ENCODE measurements at regions not wholly inside any gene's neighbourhood (a gene's known extent, or its start where the extent isn't known, plus 50 kb on each side); places are given as distances from the start of the nearest gene placed in this dataset.
"Not testable (repeated sequence)": the region's sequence is repeated elsewhere in the genome, so short reads cannot be mapped to it uniquely, and the experiment has no call there.

GRCh38 chr11:15300341-15300740 lies 185.6 kb downstream of the INSC start:
- DNase-seq = no peak

- no peak for DNase-seq
Observed at GRCh38 chr11:15307619-15308024, 192.9 kb downstream of the INSC start.

- no peak for DNase-seq
Observed at GRCh38 chr11:15308840-15309239, 194.1 kb downstream of the INSC start.

GRCh38 chr11:15309296-15309695 lies 194.6 kb downstream of the INSC start:
- DNase-seq = no peak

- DNase-seq = no peak
Observed at GRCh38 chr11:15313862-15314261, 199.1 kb downstream of the INSC start.

- DNase-seq = no peak
Observed at GRCh38 chr11:15318814-15319213, 204.1 kb downstream of the INSC start.

GRCh38 chr11:15326520-15326919 lies 211.8 kb downstream of the INSC start:
- DNase-seq = no peak

GRCh38 chr11:15327786-15328231 lies 213.1 kb downstream of the INSC start:
- DNase-seq = no peak

- DNase-seq = no peak
Observed at GRCh38 chr11:15333407-15333806, 218.7 kb downstream of the INSC start.

GRCh38 chr11:15334766-15335165 lies 220.0 kb downstream of the INSC start:
- no peak for DNase-seq

- DNase-seq = no peak
Observed at GRCh38 chr11:15336021-15336420, 221.3 kb downstream of the INSC start.

GRCh38 chr11:15339302-15339701 lies 224.6 kb downstream of the INSC start:
- DNase-seq = no peak

- no peak for DNase-seq
Observed at GRCh38 chr11:15341587-15341986, 226.9 kb downstream of the INSC start.

- no peak for DNase-seq
Observed at GRCh38 chr11:15342163-15342562, 227.4 kb downstream of the INSC start.

- no peak for DNase-seq
Observed at GRCh38 chr11:15346907-15347306, 232.2 kb downstream of the INSC start.

GRCh38 chr11:15347969-15348734 lies 233.4 kb downstream of the INSC start:
- DNase-seq = no peak

- DNase-seq = no peak
Observed at GRCh38 chr11:15349413-15349812, 234.7 kb downstream of the INSC start.

- no peak for DNase-seq
Observed at GRCh38 chr11:15361316-15361715, 246.6 kb downstream of the INSC start.

GRCh38 chr11:15365286-15365685 lies 250.6 kb downstream of the INSC start:
- not testable (repeated sequence) for DNase-seq

GRCh38 chr11:15367695-15368094 lies 253.0 kb downstream of the INSC start:
- no peak for DNase-seq

- DNase-seq = no peak
Observed at GRCh38 chr11:15370495-15371147, 255.9 kb downstream of the INSC start.

GRCh38 chr11:15371533-15371932 lies 256.8 kb downstream of the INSC start:
- DNase-seq = no peak

- no peak for DNase-seq
Observed at GRCh38 chr11:15374418-15374817, 259.7 kb downstream of the INSC start.

- no peak for DNase-seq
Observed at GRCh38 chr11:15378941-15379340, 264.2 kb downstream of the INSC start.
